GM12878 (cell line): ENCODE measurements at regions not wholly inside any gene's neighbourhood (a gene's known extent, or its start where the extent isn't known, plus 50 kb on each side); places are given as distances from the start of the nearest gene placed in this dataset.

Experiments used
- ATAC-seq: fragments of 200-7000 bp; cut with Tn5 transposase; 3 replicates; pipeline ENCODE4 v1.9.1; 2020; ENCODE audit warnings: mild to moderate bottlenecking, moderate library complexity
- BruUV-seq: library from RNA; stranded (reverse); fragments of 400-500 nt; replicated peaks from 2 replicates; lab custom pipeline; 2021; lab: Mats Ljungman, UMichigan
- CTCF ChIA-PET: fragments of 300-600 bp; sonication (Branson Sonifier 250); formaldehyde crosslinking; extraction: SDS; loops from one replicate; lab custom pipeline; 2021; ENCODE audit warnings: inconsistent platforms; lab: Yijun Ruan, JAX
- POLR2A ChIA-PET: fragments of 350-600 bp; formaldehyde crosslinking; extraction: SDS; loops from one replicate; lab custom pipeline; 2021; ENCODE audit warnings: inconsistent platforms; lab: Charles Lee
- RAD21 ChIA-PET: fragments of 300-600 bp; sonication (Branson Sonifier 250); formaldehyde crosslinking; loops from one replicate; lab custom pipeline; 2023; ENCODE audit warnings: antibody characterized with exemption; ENCODE audit not compliant: unreplicated experiment; lab: Charles Lee
- SMC1A ChIA-PET: fragments of 300-600 bp; sonication (Branson Sonifier 250); formaldehyde crosslinking; loops from one replicate; lab custom pipeline; 2023; ENCODE audit not compliant: unreplicated experiment, uncharacterized antibody; lab: Charles Lee
- DNase-seq: peaks from one replicate; pipeline ENCODE4 v3.0.0-alpha.2; 2011; ENCODE audit warnings: low read depth, low spot score
- FAIRE-seq: peaks from 3 replicates; lab custom pipeline; 2011; peaks lifted over from hg19 to GRCh38; lab: Jason Lieb, UNC
- H2AFZ ChIP-seq: 2 replicates; pipeline ENCODE4 v1.6.0; 2011; ENCODE audit warnings: low read depth, low read length, control low read depth; ENCODE audit not compliant: control insufficient read depth
- H3K27ac ChIP-seq: 2 replicates; pipeline ENCODE4 v1.5.1; 2011; ENCODE audit warnings: control low read depth; ENCODE audit not compliant: control insufficient read depth, insufficient read depth
- H3K27me3 ChIP-seq, 2 experiments: replicated peaks in 1 of 2; 2 replicates each; pipeline versions ENCODE4 v1.6.0 to v1.6.1; 2011; ENCODE audit warnings: low read length in 1 of 2; ENCODE audit not compliant: control insufficient read depth in 2 of 2, insufficient read depth in 2 of 2
- H3K36me3 ChIP-seq, 2 experiments: 2 replicates each; pipeline ENCODE4 v1.5.1; 2011; ENCODE audit warnings: low read length in 1 of 2; ENCODE audit not compliant: control insufficient read depth in 2 of 2, insufficient read depth in 2 of 2
- H3K4me1 ChIP-seq: 2 replicates; pipeline ENCODE4 v1.6.1; 2011; ENCODE audit warnings: mild to moderate bottlenecking, low read length, moderate library complexity, mixed read lengths; ENCODE audit not compliant: control insufficient read depth, insufficient read depth
- H3K4me2 ChIP-seq: 2 replicates; pipeline ENCODE4 v1.6.0; 2011; ENCODE audit warnings: control low read depth; ENCODE audit not compliant: control insufficient read depth, insufficient read depth
- H3K4me3 ChIP-seq: fragments of 200-600 bp; sonication (generic); 2 replicates; pipeline ENCODE4 v1.5.1; 2016
- H3K79me2 ChIP-seq: 2 replicates; pipeline ENCODE4 v1.6.0; 2011; ENCODE audit warnings: low read length; ENCODE audit not compliant: control insufficient read depth, insufficient read depth
- H3K9ac ChIP-seq: 2 replicates; pipeline ENCODE4 v1.8.0; 2011; ENCODE audit warnings: low read length, control low read depth, mixed read lengths; ENCODE audit not compliant: control insufficient read depth, insufficient read depth
- H3K9me3 ChIP-seq: replicated peaks from 3 replicates; pipeline ENCODE4 v1.5.1; 2011; ENCODE audit warnings: mild to moderate bottlenecking, low read length; ENCODE audit not compliant: control insufficient read depth, insufficient read depth
- H4K20me1 ChIP-seq: 2 replicates; pipeline ENCODE4 v1.6.0; 2011; ENCODE audit not compliant: control insufficient read depth, insufficient read depth
- ASH2L ChIP-seq: fragments of 300-600, 200-600 bp; sonication (generic); IDR thresholded peaks from 2 replicates; pipeline ENCODE4 v1.6.1; 2017; ENCODE audit warnings: low read depth, mild to moderate bottlenecking, borderline replicate concordance
- HDAC2 ChIP-seq: fragments of 200-600 bp; sonication (generic); IDR thresholded peaks from 2 replicates; pipeline ENCODE4 v1.6.1; 2017
- MEF2B ChIP-seq: fragments of 450-650 bp; IDR thresholded peaks from 2 replicates; pipeline ENCODE4 v1.6.1; 2018; ENCODE audit warnings: mild to moderate bottlenecking, moderate library complexity; ENCODE audit not compliant: partially characterized antibody, poor library complexity, severe bottlenecking
- NRF1 ChIP-seq: conservative IDR thresholded peaks from 2 replicates; pipeline ENCODE4 v1.6.1; 2011; ENCODE audit warnings: mild to moderate bottlenecking, low read depth, low read length, improper control_type of control experiment
- SREBF2 ChIP-seq: IDR thresholded peaks from 2 replicates; pipeline ENCODE4 v1.6.1; 2012; ENCODE audit warnings: mild to moderate bottlenecking, low read length
- TAF1 ChIP-seq: IDR thresholded peaks from 2 replicates; pipeline ENCODE4 v1.6.1; 2011; ENCODE audit warnings: mild to moderate bottlenecking, low read depth, low read length, borderline replicate concordance
- TCF7 ChIP-seq: IDR thresholded peaks from 2 replicates; pipeline ENCODE4 v1.6.1; 2014; ENCODE audit warnings: antibody characterized with exemption, borderline replicate concordance
- ZNF274 ChIP-seq: IDR thresholded peaks from one replicate; pipeline ENCODE4 v1.8.0; 2011; ENCODE audit not compliant: insufficient read length, insufficient read depth
- ZSCAN29 ChIP-seq: fragments of 450-650 bp; IDR thresholded peaks from 2 replicates; pipeline ENCODE4 v1.6.1; 2017; ENCODE audit warnings: mild to moderate bottlenecking, moderate library complexity
- WGBS: methylation state at CpG from one replicate; pipeline ENCODE4 v1.1.6; 2016; ENCODE audit warnings: low lambda C conversion rate; ENCODE audit not compliant: insufficient replicate concordance, insufficient coverage; ENCODE audit errors: missing lambda C conversion rate; 5-methylcytosine and 5-hydroxymethylcytosine counted together
- in situ Hi-C: fragments of 300-500 bp; cut with MboI; formaldehyde crosslinking; loops from 9 replicates; pipeline ENCODE4 v1.14.3; 2018; ENCODE audit warnings: mixed read lengths
- intact Hi-C: fragments of 100-400 bp; cut with micrococcal nuclease; formaldehyde crosslinking; loops from one replicate; pipeline ENCODE4 v1.14.2; 2022; ENCODE audit not compliant: unreplicated experiment
- TF ChIP-seq, protein P1 (sequence below): IDR thresholded peaks from 2 replicates; pipeline ENCODE4 v1.6.1; 2012; ENCODE audit warnings: improper control_type of control experiment, low read depth, low read length; ENCODE audit not compliant: insufficient replicate concordance
- TF ChIP-seq, protein P2 (sequence below): fragments of 450-650 bp; IDR thresholded peaks from 2 replicates; pipeline ENCODE4 v1.6.1; 2016; ENCODE audit warnings: mild to moderate bottlenecking
- TF ChIP-seq, protein P3 (sequence below), 3 experiments: IDR thresholded peaks in 2 of 3; conservative IDR thresholded peaks in 1 of 3; 2 replicates each; pipeline ENCODE4 v1.5.1; 2011; ENCODE audit warnings: low read depth in 3 of 3, low read length in 3 of 3, mild to moderate bottlenecking in 3 of 3, control low read depth in 2 of 3, moderate library complexity in 2 of 3, inconsistent platforms in 1 of 3, mixed read lengths in 1 of 3; ENCODE audit not compliant: control insufficient read depth in 2 of 3, insufficient read depth in 1 of 3; ENCODE audit errors: extremely low read depth in 1 of 3
- TF ChIP-seq, protein P4 (sequence below): IDR thresholded peaks from 2 replicates; pipeline ENCODE4 v1.6.1; 2011; ENCODE audit warnings: low read depth, mild to moderate bottlenecking, low read length, moderate library complexity, borderline replicate concordance; ENCODE audit errors: extremely low read depth
- TF ChIP-seq, protein P5 (sequence below): fragments of 150-350 bp; IDR thresholded peaks from 2 replicates; pipeline ENCODE4 v1.6.1; 2014; ENCODE audit warnings: mild to moderate bottlenecking, low read depth, low read length

DNA sequence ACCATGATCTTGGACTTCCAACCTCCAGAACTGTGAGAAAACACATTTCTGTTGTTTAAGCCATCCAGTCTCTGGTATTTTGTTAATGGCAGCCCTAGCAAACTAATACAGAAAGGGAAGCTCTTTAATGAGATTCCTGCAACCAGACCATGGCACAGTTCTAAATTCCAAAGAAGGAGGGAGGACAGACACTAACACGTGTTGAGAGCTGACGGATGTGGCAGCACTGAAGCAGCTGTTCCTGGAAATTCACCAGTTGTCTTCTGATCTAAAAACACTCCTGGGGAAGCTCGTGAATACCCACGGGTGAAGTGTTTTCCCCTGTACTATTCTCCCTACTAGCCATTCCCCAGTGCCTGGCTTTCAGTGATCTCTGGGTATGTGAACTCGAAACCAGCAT is 56.7 kb downstream of the RPL22L1 start:
- H4K20me1 ChIP-seq = no peaks in the 10 kb centered on the region
- POLR2A ChIA-PET = no interaction called here
- no peak overlapping the region for H3K4me3 ChIP-seq
- BruUV-seq = no TSS peak
- intact Hi-C loops (no loop called here), in situ Hi-C loops (loop anchor here (5.0 kb wide), 2 partner anchors 396 to 506 kb away; partner anchors contain the start of gene CLDN11)
- H3K4me2 ChIP-seq = no peak overlapping the region
- no peaks in the 10 kb centered on the region for H3K36me3 ChIP-seq
- no peak overlapping the region for H2AFZ ChIP-seq
- no peaks in the 10 kb centered on the region for H3K4me1 ChIP-seq
- SMC1A ChIA-PET = interaction anchor here (1.6 to 7.7 kb wide), 3 partner anchors 25 to 505 kb away, joined by 4 to 114 read pairs (median 6); partner anchors contain the start of gene CLDN11
- RAD21 ChIA-PET = interaction anchor here (0.9 to 2.1 kb wide), 2 partner anchors 399 to 400 kb away, joined by 3 to 8 read pairs; no protein-coding TSS in a partner anchor
- H3K27ac ChIP-seq = no peak overlapping the region
- FAIRE-seq (no peak), DNase-seq (no peak), ATAC-seq (no peak)
- no peak overlapping the region for H3K9ac ChIP-seq
- CTCF ChIA-PET = interaction anchor here (0.6 to 7.7 kb wide), 9 partner anchors 10 to 504 kb away, joined by 3 to 264 read pairs (median 3); partner anchors contain the start of gene CLDN11
- no peaks in the 10 kb centered on the region; a peak in 2 of 4 replicates for H3K27me3 ChIP-seq
- no peaks in the 10 kb centered on the region for H3K79me2 ChIP-seq
- H3K9me3 ChIP-seq = no peaks in the 10 kb centered on the region
- WGBS = 9% methylated on average over 5 of the region's 5 CpGs
- TF ChIP-seq, protein P1, sequence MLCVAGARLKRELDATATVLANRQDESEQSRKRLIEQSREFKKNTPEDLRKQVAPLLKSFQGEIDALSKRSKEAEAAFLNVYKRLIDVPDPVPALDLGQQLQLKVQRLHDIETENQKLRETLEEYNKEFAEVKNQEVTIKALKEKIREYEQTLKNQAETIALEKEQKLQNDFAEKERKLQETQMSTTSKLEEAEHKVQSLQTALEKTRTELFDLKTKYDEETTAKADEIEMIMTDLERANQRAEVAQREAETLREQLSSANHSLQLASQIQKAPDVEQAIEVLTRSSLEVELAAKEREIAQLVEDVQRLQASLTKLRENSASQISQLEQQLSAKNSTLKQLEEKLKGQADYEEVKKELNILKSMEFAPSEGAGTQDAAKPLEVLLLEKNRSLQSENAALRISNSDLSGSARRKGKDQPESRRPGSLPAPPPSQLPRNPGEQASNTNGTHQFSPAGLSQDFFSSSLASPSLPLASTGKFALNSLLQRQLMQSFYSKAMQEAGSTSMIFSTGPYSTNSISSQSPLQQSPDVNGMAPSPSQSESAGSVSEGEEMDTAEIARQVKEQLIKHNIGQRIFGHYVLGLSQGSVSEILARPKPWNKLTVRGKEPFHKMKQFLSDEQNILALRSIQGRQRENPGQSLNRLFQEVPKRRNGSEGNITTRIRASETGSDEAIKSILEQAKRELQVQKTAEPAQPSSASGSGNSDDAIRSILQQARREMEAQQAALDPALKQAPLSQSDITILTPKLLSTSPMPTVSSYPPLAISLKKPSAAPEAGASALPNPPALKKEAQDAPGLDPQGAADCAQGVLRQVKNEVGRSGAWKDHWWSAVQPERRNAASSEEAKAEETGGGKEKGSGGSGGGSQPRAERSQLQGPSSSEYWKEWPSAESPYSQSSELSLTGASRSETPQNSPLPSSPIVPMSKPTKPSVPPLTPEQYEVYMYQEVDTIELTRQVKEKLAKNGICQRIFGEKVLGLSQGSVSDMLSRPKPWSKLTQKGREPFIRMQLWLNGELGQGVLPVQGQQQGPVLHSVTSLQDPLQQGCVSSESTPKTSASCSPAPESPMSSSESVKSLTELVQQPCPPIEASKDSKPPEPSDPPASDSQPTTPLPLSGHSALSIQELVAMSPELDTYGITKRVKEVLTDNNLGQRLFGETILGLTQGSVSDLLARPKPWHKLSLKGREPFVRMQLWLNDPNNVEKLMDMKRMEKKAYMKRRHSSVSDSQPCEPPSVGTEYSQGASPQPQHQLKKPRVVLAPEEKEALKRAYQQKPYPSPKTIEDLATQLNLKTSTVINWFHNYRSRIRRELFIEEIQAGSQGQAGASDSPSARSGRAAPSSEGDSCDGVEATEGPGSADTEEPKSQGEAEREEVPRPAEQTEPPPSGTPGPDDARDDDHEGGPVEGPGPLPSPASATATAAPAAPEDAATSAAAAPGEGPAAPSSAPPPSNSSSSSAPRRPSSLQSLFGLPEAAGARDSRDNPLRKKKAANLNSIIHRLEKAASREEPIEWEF = no peak
- TF ChIP-seq MEF2B (no peak), HDAC2 (no peak), ZNF274 (no peak), SREBF2 (no peak), ZSCAN29 (no peak), TCF7 (no peak), TAF1 (no peak), ASH2L (no peak), NRF1 (no peak)
- TF ChIP-seq, protein P2, sequence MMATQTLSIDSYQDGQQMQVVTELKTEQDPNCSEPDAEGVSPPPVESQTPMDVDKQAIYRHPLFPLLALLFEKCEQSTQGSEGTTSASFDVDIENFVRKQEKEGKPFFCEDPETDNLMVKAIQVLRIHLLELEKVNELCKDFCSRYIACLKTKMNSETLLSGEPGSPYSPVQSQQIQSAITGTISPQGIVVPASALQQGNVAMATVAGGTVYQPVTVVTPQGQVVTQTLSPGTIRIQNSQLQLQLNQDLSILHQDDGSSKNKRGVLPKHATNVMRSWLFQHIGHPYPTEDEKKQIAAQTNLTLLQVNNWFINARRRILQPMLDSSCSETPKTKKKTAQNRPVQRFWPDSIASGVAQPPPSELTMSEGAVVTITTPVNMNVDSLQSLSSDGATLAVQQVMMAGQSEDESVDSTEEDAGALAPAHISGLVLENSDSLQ = no peak
- TF ChIP-seq, protein P3, sequence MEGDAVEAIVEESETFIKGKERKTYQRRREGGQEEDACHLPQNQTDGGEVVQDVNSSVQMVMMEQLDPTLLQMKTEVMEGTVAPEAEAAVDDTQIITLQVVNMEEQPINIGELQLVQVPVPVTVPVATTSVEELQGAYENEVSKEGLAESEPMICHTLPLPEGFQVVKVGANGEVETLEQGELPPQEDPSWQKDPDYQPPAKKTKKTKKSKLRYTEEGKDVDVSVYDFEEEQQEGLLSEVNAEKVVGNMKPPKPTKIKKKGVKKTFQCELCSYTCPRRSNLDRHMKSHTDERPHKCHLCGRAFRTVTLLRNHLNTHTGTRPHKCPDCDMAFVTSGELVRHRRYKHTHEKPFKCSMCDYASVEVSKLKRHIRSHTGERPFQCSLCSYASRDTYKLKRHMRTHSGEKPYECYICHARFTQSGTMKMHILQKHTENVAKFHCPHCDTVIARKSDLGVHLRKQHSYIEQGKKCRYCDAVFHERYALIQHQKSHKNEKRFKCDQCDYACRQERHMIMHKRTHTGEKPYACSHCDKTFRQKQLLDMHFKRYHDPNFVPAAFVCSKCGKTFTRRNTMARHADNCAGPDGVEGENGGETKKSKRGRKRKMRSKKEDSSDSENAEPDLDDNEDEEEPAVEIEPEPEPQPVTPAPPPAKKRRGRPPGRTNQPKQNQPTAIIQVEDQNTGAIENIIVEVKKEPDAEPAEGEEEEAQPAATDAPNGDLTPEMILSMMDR (IDR thresholded peaks at IDR 0.05 in 2 of 3, conservative IDR thresholded peaks at IDR 0.05 in 1 of 3; ENCODE audit: control insufficient read depth in 2 of 3, extremely low read depth in 1 of 3, insufficient read depth in 1 of 3, low read depth in 3 of 3, low read length in 3 of 3) = no peak
- TF ChIP-seq, protein P4, sequence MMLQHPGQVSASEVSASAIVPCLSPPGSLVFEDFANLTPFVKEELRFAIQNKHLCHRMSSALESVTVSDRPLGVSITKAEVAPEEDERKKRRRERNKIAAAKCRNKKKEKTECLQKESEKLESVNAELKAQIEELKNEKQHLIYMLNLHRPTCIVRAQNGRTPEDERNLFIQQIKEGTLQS = no peak
- TF ChIP-seq, protein P5, sequence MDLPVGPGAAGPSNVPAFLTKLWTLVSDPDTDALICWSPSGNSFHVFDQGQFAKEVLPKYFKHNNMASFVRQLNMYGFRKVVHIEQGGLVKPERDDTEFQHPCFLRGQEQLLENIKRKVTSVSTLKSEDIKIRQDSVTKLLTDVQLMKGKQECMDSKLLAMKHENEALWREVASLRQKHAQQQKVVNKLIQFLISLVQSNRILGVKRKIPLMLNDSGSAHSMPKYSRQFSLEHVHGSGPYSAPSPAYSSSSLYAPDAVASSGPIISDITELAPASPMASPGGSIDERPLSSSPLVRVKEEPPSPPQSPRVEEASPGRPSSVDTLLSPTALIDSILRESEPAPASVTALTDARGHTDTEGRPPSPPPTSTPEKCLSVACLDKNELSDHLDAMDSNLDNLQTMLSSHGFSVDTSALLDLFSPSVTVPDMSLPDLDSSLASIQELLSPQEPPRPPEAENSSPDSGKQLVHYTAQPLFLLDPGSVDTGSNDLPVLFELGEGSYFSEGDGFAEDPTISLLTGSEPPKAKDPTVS = no peak
